ENCODE measurements at regions not wholly inside any gene's neighbourhood (a gene's known extent, or its start where the extent isn't known, plus 50 kb on each side); places are given as distances from the start of the nearest gene placed in this dataset.

DNA sequence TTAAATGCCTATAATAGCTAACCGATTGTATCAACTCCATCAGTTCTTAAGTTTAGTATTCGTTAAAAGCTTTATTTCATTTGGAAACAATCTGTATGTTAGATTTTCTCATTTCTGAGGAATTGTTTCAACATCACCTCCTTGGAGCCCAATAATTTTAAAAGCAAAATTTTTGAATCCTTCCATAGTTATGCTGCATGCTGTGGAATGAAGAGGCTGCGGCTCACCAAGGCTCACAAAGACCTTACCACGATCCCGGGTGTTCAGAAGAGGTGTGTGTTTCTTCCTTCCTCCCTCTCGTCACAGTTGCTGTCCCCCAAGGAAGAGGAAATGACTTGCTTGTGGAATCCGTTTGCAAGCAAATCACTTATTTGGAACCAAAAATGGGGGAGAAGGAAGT is 143.8 kb downstream of the FGF1 start:
- no peak for ATAC-seq (ENCODE audit: low FRiP score)
- TF ChIP-seq, protein P1, sequence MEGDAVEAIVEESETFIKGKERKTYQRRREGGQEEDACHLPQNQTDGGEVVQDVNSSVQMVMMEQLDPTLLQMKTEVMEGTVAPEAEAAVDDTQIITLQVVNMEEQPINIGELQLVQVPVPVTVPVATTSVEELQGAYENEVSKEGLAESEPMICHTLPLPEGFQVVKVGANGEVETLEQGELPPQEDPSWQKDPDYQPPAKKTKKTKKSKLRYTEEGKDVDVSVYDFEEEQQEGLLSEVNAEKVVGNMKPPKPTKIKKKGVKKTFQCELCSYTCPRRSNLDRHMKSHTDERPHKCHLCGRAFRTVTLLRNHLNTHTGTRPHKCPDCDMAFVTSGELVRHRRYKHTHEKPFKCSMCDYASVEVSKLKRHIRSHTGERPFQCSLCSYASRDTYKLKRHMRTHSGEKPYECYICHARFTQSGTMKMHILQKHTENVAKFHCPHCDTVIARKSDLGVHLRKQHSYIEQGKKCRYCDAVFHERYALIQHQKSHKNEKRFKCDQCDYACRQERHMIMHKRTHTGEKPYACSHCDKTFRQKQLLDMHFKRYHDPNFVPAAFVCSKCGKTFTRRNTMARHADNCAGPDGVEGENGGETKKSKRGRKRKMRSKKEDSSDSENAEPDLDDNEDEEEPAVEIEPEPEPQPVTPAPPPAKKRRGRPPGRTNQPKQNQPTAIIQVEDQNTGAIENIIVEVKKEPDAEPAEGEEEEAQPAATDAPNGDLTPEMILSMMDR (IDR thresholded peaks at IDR 0.05) = no peak
- DNase-seq (ENCODE audit: low spot score) = no peak

DNA sequence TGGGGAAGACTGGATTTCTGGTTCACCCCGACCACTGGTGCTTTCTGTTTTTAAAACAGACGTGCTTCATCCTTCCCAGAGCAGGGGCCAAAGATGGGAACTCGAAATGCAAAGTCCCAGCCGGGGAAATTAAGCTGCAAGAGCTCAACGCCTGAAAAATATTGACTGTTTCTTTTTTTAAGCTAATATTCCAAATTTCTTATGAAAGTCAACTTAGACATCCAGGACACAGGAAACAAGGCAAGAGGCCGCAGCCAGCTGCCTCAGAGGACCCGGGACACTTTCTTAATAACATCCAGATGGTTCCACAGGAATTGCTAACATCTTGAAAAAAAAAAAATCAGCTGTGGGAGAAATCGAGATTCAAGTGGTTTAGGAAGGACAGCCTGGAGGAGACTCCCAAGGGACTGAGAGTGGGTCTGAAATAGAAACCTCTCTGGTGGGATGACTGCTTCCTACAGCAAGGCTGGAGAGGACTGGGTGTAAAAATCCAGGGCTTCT is 144.9 kb downstream of the FGF1 start:
- no peak for ATAC-seq (ENCODE audit: low FRiP score)
- TF ChIP-seq, protein P1 (IDR thresholded peaks at IDR 0.05) = no peak
- no peak for DNase-seq (ENCODE audit: low spot score)

DNA sequence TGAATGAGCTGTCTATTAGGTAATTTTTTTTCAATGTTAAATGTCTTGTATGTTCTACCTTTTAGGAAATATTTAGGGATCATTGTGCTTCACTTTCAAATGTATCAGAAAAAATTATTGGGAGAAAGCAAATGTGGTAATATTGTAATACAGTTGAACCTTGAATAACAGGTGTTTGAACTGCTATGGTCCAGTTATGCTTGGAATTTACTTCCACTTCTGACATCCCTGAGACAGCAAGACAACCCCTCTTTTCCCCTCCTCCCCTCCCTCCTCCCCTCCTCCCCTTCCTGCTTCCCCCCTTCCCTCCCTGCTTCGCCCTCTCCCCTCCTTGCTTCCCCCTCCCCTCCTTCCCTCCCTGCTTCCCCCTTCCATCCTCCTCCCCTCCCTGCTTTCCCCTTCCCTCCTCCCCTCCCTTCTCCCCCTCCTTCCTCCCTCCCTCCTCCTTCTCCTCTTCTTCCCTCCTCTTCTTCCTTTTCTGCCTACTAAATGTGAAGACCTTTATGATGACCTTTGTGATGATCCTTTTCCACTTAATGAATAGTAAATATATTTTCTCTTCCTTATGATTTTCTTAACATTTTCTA is 146.6 kb downstream of the FGF1 start:
- no peak for ATAC-seq (ENCODE audit: low FRiP score)
- DNase-seq (ENCODE audit: low spot score) = no peak
- TF ChIP-seq, protein P1 (IDR thresholded peaks at IDR 0.05) = no peak

DNA sequence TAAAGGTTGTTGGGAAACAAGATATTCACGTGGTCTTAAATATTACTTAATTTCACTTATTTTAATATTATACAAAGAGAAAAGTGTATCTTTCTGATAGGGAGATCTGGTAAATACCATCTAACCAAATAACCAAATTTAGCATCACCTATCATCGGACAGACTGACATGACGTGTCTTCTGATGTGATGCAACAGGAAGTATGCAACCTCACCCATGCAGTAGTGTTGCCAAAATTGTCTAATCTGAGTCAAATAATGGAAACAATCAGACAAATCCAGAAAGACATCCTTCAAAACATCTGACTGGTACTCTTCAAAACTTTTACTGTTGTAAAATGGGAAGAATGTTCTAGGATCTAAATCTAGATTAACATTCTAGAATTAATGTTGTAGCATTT is 148.0 kb downstream of the FGF1 start:
- TF ChIP-seq, protein P1 (IDR thresholded peaks at IDR 0.05) = no peak
- ATAC-seq (ENCODE audit: low FRiP score) (no peak), DNase-seq (ENCODE audit: low spot score) (no peak)

DNA sequence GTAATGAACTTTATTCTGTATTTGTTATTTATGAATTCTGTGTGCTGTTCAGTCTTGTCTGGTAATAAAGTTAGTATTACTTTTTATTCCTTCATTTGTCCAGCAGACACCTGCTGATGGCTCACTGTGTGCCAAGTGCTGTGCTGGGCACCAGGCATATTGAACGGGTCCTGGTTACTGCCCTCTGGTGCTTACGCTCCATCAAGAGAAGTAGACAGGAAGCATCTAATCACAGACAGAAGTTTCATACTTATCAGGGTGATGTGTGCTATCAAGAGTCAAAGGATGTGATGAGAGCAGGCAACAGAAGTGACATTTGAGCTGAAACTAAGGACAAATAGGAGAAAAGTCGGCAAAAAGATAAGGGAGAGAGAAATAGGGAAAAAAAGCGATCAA is 153.1 kb downstream of the FGF1 start:
- DNase-seq (ENCODE audit: low spot score) (no peak), ATAC-seq (ENCODE audit: low FRiP score) (no peak)
- TF ChIP-seq, protein P1 (IDR thresholded peaks at IDR 0.05) = no peak

DNA sequence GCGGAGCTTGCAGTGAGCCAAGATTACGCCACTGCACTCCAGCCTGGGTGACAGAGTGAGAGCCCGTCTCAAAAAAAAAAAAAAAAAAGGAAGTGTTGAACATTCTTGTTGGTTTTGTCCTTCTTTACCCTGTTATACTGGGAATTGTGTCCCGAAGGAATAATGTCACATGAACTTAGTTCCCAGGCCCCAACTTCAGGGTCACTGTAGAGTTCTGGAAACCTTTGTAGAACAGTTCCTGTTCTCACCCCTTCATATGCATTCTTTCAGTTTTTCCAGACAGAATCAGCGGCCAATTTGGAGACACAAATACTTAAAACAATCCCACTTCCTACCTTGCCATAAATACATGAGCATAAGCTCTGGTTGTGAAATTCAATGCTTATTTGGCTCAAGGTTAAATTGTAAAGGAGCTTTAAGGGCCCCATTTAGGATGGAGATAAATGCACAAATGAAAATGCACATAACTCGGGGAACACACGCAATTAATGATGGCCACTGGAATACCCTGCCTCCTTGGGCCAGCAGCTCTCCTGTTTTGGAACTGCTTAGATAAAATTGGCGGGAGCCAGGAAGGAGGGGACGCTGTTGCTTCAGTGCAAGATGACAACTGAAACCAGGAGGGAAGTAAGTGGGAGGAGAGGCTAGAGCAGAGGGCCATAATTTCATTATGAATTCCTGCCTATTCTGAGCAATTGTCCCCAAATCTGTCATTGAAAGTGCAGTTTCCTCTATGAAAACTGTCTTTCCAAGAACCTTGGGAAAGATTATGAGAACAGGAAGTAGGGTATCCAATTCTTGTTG is 153.7 kb downstream of the FGF1 start:
- DNase-seq (ENCODE audit: low spot score) (no peak), ATAC-seq (ENCODE audit: low FRiP score) (no peak)
- TF ChIP-seq, protein P1 (IDR thresholded peaks at IDR 0.05) = no peak

DNA sequence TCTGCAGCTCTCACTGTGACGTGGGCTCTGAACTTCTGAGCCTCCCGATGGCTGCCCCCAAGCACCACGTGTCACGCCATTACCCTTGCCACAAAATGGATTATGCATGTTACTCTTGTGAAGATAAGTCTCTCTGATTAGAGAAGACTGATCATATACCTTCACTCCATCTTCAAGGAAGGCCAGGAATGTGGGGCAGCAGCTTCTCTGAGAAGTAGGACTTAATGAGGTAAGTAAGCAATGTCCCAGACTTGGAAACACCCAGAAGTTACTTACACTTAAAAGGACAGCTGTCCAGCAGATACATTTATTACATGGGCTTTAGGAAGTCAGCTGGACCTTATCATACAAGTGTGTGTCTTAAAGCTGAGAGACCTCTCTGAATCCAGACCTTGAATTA is 155.0 kb downstream of the FGF1 start:
- TF ChIP-seq, protein P1 (IDR thresholded peaks at IDR 0.05) = no peak
- no peak for ATAC-seq (ENCODE audit: low FRiP score)

More for the DNA sequence above, 155.0 kb downstream of the FGF1 start:
- no peak for DNase-seq (ENCODE audit: low spot score)

All from omental fat pad (tissue), 3 donors.